Loucy (cell line): ENCODE measurements at regions not wholly inside any gene's neighbourhood (a gene's known extent, or its start where the extent isn't known, plus 50 kb on each side); places are given as distances from the start of the nearest gene placed in this dataset.

Experiments used
- H2AFZ ChIP-seq: fragments of 200-600 bp; sonication (generic); 2 replicates; pipeline ENCODE4 v1.6.0; 2016; ENCODE audit warnings: antibody characterized with exemption, mild to moderate bottlenecking, low read length, moderate library complexity
- H3F3A ChIP-seq: fragments of 200-600 bp; 2 replicates; pipeline ENCODE4 v1.6.0; 2016; ENCODE audit warnings: antibody characterized with exemption, low read depth, mild to moderate bottlenecking
- H3K27me3 ChIP-seq: fragments of 200-600 bp; sonication (generic); 2 replicates; pipeline ENCODE4 v1.6.1; 2014; ENCODE audit warnings: low read length, mild to moderate bottlenecking; ENCODE audit not compliant: insufficient read depth, poor library complexity, severe bottlenecking
- H3K36me3 ChIP-seq: fragments of 200-600 bp; sonication (generic); 2 replicates; pipeline ENCODE4 v1.6.1; 2016; ENCODE audit warnings: low read length; ENCODE audit not compliant: insufficient read depth
- H3K4me1 ChIP-seq: fragments of 200-600 bp; sonication (generic); 2 replicates; pipeline ENCODE4 v1.5.1; 2014; ENCODE audit warnings: low read length, mild to moderate bottlenecking; ENCODE audit not compliant: insufficient read depth, poor library complexity, severe bottlenecking
- H3K4me2 ChIP-seq: fragments of 200-600 bp; sonication (generic); 2 replicates; pipeline ENCODE4 v1.6.0; 2014; ENCODE audit warnings: antibody characterized with exemption, low read length, low read depth, mild to moderate bottlenecking; ENCODE audit not compliant: poor library complexity, severe bottlenecking
- H3K4me3 ChIP-seq: fragments of 200-600 bp; sonication (generic); 2 replicates; pipeline ENCODE4 v1.5.1; 2014; ENCODE audit warnings: low read length, mild to moderate bottlenecking, mixed read lengths; ENCODE audit not compliant: poor library complexity, severe bottlenecking
- H3K79me2 ChIP-seq: fragments of 200-600 bp; sonication (generic); 2 replicates; pipeline ENCODE4 v1.6.1; 2014; ENCODE audit warnings: low read length; ENCODE audit not compliant: insufficient read depth
- H3K9ac ChIP-seq: fragments of 200-600 bp; sonication (generic); 2 replicates; pipeline ENCODE4 v1.6.0; 2014; ENCODE audit warnings: mild to moderate bottlenecking, low read depth, low read length, moderate library complexity; ENCODE audit not compliant: poor library complexity, severe bottlenecking
- H3K9me2 ChIP-seq: fragments of 200-600 bp; sonication (generic); replicated peaks from 2 replicates; pipeline ENCODE4 v1.6.1; 2016; ENCODE audit warnings: low read depth, low read length, mixed read lengths
- H3K9me3 ChIP-seq: fragments of 200-600 bp; sonication (generic); 2 replicates; pipeline ENCODE4 v1.6.1; 2014; ENCODE audit warnings: mild to moderate bottlenecking, antibody characterized with exemption, low read length, low read depth; ENCODE audit not compliant: insufficient read depth
- H4K20me1 ChIP-seq: fragments of 200-600 bp; sonication (generic); 2 replicates; pipeline ENCODE4 v1.6.0; 2014; ENCODE audit warnings: antibody characterized with exemption, low read length, mild to moderate bottlenecking; ENCODE audit not compliant: insufficient read depth, poor library complexity, severe bottlenecking
- EZH2phosphoT487 ChIP-seq: fragments of 200-600 bp; IDR thresholded peaks from 2 replicates; pipeline ENCODE4 v1.6.1; 2018; ENCODE audit warnings: antibody characterized with exemption, mild to moderate bottlenecking, moderate library complexity, borderline replicate concordance
- TF ChIP-seq, protein P1 (sequence below): fragments of 200-600 bp; sonication (generic); conservative IDR thresholded peaks from 2 replicates; pipeline ENCODE4 v1.5.1; 2014; ENCODE audit warnings: mild to moderate bottlenecking, antibody characterized with exemption, low read length

DNA sequence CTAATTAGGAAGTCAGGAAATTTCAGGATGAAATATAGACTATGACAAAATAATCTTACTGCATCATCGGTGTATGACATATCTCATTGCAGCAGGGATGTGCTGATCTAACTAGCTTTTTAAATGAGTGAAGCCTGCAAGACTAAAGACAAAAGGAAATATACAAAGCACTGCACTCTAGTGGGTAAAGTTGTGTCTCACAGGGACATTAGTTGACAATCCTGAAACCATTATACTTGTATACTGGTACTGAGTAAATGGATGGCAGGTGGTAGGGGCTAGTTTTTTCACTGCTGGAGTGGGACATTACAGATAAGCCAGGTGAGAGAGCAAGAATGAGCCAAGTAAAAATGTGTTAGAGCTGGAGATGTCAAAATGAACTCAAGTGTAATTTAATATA lies 317.5 kb upstream of the RAB6C start:
- Histone ChIP-seq H3K9me3 (no peaks in the 10 kb centered on the region), H3K9ac (no peak overlapping the region), H3F3A (no peaks in the 10 kb centered on the region), H3K4me3 (no peak overlapping the region), H3K9me2 (no peaks in the 10 kb centered on the region), H3K36me3 (no peaks in the 10 kb centered on the region), H2AFZ (no peak overlapping the region), H3K4me1 (no peaks in the 10 kb centered on the region), H3K27me3 (no peaks in the 10 kb centered on the region), H4K20me1 (no peaks in the 10 kb centered on the region), H3K79me2 (no peaks in the 10 kb centered on the region), H3K4me2 (no peak overlapping the region)
- no peak for TF ChIP-seq EZH2phosphoT487
- TF ChIP-seq, protein P1, sequence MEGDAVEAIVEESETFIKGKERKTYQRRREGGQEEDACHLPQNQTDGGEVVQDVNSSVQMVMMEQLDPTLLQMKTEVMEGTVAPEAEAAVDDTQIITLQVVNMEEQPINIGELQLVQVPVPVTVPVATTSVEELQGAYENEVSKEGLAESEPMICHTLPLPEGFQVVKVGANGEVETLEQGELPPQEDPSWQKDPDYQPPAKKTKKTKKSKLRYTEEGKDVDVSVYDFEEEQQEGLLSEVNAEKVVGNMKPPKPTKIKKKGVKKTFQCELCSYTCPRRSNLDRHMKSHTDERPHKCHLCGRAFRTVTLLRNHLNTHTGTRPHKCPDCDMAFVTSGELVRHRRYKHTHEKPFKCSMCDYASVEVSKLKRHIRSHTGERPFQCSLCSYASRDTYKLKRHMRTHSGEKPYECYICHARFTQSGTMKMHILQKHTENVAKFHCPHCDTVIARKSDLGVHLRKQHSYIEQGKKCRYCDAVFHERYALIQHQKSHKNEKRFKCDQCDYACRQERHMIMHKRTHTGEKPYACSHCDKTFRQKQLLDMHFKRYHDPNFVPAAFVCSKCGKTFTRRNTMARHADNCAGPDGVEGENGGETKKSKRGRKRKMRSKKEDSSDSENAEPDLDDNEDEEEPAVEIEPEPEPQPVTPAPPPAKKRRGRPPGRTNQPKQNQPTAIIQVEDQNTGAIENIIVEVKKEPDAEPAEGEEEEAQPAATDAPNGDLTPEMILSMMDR = peak; percentile 38

GRCh38 chr2:129667577-129667976 lies 311.9 kb upstream of the RAB6C start:
- H4K20me1 ChIP-seq = no peaks in the 10 kb centered on the region
- H3K9me3 ChIP-seq = no peaks in the 10 kb centered on the region
- H3K4me1 ChIP-seq = no peaks in the 10 kb centered on the region
- no peak overlapping the region for H3K9ac ChIP-seq
- H3K36me3 ChIP-seq = no peaks in the 10 kb centered on the region
- no peak overlapping the region for H3K4me2 ChIP-seq
- no peak overlapping the region for H2AFZ ChIP-seq
- no peaks in the 10 kb centered on the region for H3K27me3 ChIP-seq
- no peaks in the 10 kb centered on the region for H3K9me2 ChIP-seq
- no peaks in the 10 kb centered on the region for H3K79me2 ChIP-seq
- no peak overlapping the region for H3K4me3 ChIP-seq
- H3F3A ChIP-seq = no peaks in the 10 kb centered on the region
- TF ChIP-seq, protein P1 = no peak
- no peak for TF ChIP-seq EZH2phosphoT487

DNA sequence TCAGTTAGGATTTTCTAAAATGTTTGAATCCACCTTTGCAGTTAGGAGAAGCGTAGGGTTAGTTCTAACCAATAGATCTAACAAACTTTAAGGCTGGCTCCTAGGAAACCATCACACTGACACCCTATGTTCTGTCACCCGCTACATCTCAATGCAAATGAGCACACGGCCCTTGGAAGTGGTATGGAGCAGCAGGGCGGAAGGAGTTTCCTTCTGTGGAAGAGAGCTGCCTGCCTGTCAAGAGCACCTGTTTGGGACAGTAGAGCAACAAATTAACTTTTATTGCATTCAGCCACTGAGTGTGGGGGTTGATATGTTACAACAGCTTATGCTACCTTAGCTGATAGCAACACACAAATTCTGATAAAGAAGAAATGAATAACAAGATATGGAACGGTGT lies 306.9 kb upstream of the RAB6C start:
- Histone ChIP-seq H3K4me3 (no peak overlapping the region), H3K9ac (no peak overlapping the region), H3K27me3 (no peaks in the 10 kb centered on the region), H3K9me2 (no peaks in the 10 kb centered on the region), H2AFZ (no peak overlapping the region), H3K4me2 (no peak overlapping the region), H3F3A (no peaks in the 10 kb centered on the region), H3K36me3 (no peaks in the 10 kb centered on the region), H3K9me3 (no peaks in the 10 kb centered on the region), H3K4me1 (no peaks in the 10 kb centered on the region), H3K79me2 (no peaks in the 10 kb centered on the region), H4K20me1 (no peaks in the 10 kb centered on the region)
- TF ChIP-seq EZH2phosphoT487 = no peak
- TF ChIP-seq, protein P1 = no peak
